ENCODE measurements at regions not wholly inside any gene's neighbourhood (a gene's known extent, or its start where the extent isn't known, plus 50 kb on each side); places are given as distances from the start of the nearest gene placed in this dataset.

- no peak for TF ChIP-seq CHD7 (IDR thresholded peaks at IDR 0.05; ENCODE audit: insufficient replicate concordance, low read length)
- TF ChIP-seq SIX5 (IDR thresholded peaks at IDR 0.05; ENCODE audit: low read depth, low read length), result no peak
- no peak for TF ChIP-seq JUN (IDR thresholded peaks at IDR 0.05; ENCODE audit: low read depth, low read length)
- TF ChIP-seq RFX5 (IDR thresholded peaks at IDR 0.05; ENCODE audit: borderline replicate concordance, low read depth, low read length), result no peak
- TF ChIP-seq SRF (IDR thresholded peaks at IDR 0.05; ENCODE audit: low read depth, low read length), result no peak
- TF ChIP-seq EGR1 (IDR thresholded peaks at IDR 0.05; ENCODE audit: borderline replicate concordance, low read depth, low read length), result no peak
- no peak for TF ChIP-seq POLR2A (IDR thresholded peaks at IDR 0.05; ENCODE audit: control extremely low read depth in 1 of 2, low read depth in 2 of 2, low read length in 2 of 2)
- no peak for TF ChIP-seq BRCA1 (IDR thresholded peaks at IDR 0.05; ENCODE audit: low read depth, low read length)
- TF ChIP-seq GTF2F1 (IDR thresholded peaks at IDR 0.05; ENCODE audit: borderline replicate concordance, low read depth, low read length), result no peak
- no peak for TF ChIP-seq FOSL1 (IDR thresholded peaks at IDR 0.05; ENCODE audit: insufficient read depth, low read depth, low read length)
Measured at GRCh38 chr10:21260066-21260465, 265.4 kb downstream of the SKIDA1 start (continued).
